ENCODE measurements at regions not wholly inside any gene's neighbourhood (a gene's known extent, or its start where the extent isn't known, plus 50 kb on each side); places are given as distances from the start of the nearest gene placed in this dataset.

DNA sequence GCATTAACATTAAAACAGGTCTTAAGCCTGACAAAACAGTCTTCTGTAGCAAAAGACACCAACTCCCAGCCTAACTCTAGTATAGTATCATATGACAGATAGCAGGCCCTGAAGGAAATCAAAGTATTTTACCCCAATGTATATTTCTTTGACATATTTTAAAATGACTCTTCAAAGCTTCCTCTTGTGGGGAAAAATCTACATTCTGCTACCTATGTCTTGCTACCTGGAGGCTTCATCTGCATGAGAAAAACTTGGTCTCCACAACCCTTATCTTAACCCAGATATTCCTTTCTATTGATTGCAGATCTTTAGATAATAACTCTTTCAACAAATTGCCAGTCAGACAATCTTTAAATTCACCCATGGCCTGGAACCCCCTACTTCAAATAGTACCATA, 1620.4 kb downstream of the PCDH7 start:
- no peak for DNase-seq (ENCODE audit: low read depth)

DNA sequence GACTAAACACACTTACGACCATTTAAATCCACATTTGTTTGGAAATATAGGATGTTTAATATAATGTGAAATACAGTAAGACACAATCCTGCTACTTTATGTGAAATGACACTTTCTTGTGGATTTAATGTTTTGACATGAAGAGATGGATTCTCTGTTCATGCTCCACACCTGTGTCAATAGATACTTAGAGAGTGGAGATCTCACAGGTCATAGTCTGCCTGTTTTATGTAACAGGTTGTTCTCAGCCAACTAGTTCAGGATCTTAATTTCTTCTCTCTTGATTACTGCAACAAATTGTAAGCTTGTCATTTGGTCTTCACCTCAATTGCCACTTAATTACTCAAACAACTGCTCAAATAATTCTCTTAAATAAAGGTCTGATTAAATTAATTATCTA, 1621.2 kb downstream of the PCDH7 start:
- DNase-seq (ENCODE audit: low read depth): no peak

DNA sequence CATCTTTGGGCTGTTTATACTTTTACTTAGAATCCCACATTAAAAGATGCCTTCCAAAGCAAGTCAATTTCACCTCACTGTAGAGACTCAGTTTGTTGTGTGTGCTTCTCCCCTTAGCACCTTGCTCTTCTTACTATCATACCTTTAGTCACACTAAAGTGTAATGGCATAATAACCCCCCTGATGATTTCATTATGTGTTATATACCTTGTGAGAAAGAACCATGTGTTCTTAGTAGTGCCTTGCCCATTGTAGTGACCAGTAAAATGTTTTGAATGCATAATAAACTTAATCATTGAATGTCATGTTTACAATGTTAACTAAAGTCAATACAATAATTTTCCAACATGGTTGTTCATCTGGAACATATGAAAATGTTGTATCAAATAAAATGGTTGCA, 1621.9 kb downstream of the PCDH7 start:
- DNase-seq (ENCODE audit: low read depth): no peak

DNA sequence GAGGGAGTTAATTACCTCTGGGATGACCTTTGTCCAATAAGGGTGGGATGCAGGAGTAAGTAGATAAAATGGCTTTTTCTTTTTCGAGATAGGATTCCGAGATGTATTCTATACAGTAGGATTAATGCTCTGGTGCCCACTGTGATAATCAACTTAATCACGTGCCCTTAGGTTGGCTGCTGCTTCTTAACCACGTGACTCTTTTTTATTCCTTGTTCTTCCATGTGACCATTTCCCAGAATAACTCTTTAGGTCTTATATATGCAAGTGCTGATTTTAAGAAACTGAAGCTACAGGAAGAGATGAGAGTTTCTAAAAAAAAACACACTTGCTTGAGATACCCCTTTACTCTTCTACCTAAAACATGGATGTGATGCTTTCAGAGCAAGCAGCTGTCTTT, 1628.9 kb downstream of the PCDH7 start:
- DNase-seq (ENCODE audit: low read depth): no peak

DNA sequence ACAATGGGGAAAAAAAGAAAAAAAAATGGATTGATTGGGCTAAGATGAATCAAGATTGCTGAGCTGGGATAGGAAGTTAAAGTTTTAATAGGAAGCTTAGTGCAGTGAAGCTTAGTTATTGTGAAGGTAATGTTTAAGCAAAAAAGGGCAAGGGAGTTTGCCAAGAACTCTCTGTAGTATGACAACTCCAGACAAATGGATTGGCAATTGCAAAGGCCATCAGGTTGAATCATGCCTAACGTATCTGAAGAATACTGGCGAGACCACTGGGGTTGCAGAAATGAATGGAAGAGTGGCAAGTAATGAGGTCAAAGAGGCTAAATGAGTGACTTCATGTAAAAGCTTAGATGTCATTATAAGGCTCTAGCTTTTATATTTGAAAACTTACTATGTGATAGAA, 1654.0 kb downstream of the PCDH7 start:
- DNase-seq (ENCODE audit: low read depth): no peak

DNA sequence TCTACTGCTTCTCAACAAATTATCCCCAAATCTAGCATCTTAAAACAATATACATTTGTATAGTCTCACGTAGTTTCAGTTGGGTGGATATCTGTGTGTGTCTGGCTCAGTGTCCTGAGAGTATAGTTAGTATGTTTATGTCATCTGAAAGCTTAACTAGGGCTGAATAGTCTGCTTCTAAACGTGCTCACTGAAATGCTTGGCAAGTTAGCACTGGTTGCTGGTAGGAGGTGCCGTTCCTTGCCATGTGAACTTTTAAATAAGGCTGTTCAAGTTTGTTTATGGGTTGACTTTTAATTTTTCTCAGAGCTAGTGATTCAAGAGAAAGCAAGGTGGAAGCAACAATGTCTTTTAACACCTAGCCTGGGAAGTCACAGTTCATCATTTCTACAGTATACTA, 1673.6 kb downstream of the PCDH7 start:
- no peak for DNase-seq (ENCODE audit: low read depth)

DNA sequence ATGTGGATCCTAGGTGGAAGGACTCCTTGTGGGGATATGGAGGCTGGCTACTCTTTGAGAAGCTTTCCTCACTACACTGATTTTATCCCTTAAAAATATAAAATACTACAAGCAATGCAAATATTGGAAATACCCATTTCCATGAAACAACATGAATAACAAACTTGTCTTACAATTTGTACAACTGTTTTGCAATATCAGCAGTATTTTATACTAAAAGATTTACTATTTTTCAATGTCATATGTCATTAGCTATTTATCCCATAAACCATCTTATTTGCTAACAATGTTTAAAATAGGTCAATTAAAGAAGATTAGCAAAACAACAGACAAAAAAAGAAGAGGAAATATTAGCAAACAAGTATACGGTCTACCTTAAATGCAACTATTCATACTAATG, 1674.1 kb downstream of the PCDH7 start:
- no peak for DNase-seq (ENCODE audit: low read depth)

DNA sequence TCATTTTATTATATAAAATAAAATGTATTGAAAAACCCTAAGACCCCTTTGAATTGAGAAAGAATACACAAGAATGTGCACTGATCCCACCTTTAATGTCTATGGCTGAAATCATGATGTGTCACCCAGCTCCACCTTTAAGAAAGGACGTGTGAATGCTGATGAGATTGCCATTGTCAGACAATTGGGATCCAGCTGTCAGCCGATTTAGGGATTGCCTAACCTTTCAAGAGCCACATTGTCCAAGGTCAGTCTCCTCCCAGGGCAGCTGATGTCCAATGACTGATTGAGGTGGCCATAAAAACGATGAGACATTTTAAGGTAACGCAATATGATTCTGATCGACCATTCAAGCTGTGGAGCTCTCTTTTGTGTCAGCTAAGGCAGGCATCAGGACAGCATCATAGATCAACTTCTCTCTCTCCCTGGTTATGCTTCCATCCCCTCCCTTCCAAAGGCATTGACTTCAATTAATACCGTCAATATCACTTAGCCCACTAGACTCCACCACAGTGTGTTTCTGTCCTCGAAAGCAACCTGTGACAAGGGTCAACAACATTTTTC, 1676.4 kb downstream of the PCDH7 start:
- no peak for DNase-seq (ENCODE audit: low read depth)

DNA sequence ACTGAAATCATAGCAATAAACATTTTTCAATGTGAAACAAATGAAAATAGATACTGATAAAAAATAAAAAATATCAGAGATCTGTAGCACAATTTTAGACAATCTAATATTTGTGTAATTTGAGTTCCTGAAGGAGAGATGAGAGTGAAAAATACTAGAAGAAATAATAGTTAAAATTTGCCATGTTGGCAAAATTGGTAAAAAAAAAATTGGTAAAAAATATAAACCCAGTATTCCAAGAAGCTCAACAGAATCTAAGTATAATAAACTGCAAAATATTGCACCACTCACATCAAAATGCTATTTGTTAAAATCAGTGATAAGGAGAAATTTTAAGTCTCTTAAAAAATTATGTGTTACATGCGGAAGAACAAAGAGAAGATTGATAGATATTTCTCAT, 1680.7 kb downstream of the PCDH7 start:
- no peak for DNase-seq (ENCODE audit: low read depth)

DNA sequence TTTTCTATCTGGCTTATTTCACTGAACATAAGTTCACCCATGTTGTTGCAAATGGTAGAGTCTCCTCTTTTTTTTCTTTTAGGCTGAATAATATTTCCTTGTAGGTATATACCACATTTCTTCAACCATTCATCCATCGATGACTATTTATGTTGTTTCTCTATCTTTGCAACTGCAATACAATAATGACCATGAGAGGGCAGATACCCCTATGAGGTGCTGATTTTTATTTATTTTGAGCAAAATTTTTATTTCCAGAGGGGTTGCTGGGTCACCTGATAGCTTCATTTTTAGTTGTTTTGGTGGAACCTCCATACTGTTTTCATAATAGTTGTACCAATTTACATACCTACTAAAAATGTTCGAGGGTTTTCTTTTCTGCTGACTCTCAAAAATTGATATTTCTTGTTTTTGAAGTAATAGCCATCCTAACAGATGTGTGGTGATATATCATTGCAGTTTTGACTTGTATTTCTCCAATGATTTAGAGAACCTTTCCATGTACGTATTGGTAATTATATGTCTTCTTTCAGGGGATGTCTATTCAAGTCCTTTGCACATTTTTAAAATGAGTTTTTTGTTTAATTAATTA, 1697.0 kb downstream of the PCDH7 start:
- DNase-seq (ENCODE audit: low read depth): no peak

DNA sequence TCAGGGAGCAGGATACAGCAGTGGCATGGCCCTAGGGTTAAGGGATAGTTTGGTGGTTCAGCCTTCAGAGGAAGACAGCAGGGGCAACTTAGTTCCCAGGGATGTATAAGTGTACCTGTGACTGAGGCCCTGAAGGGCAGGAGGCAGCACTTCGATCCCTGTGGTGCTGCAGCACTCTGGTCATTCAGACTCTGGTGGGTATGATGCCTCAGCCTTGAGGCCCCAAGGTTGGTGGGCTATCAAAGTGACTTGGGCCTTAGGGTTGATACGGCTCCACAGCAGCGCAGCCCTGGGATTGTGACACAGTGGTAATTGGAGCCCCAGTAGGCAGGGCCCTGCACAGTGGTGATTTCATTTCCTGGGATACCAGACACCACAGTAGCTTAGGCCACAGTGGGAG, 1703.1 kb downstream of the PCDH7 start:
- no peak for DNase-seq (ENCODE audit: low read depth)

DNA sequence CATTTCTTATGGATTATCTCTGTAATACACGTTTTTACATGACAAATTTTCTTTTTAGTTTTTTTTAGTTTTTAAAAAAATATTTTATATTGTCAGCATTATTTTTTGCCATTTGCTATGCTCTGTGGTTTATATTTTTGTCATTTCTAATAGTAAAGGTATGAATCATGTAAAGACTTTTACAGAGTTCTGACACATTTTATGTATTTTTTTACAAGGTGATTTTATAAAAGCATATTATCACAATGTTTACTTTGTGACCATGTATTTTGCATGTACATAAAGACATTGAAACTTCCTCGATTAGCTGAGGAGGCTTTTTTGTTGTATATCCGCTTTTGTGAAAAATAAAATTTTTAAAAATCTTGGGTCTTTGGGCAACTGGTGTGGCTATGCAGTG, 1705.1 kb downstream of the PCDH7 start:
- DNase-seq (ENCODE audit: low read depth): no peak

DNA sequence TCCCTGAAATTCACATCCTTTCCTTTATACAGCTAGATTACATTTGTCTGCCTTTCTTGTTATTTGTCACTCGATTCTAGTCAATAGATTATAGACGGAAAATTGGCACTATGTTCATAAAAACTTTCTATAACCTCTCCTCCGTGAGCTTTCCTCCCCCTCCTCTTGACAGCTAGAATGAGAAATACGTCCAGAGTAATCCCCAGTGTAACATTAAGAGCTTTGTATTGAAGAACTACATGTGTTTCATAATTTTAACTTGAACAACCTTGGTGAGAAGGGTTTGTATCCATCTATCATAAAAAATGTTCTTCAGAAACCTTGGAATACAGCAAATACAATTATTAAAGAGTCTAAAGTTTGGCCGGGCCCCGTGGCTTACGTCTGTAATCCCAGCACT, 1707.4 kb downstream of the PCDH7 start:
- DNase-seq (ENCODE audit: low read depth): no peak

DNA sequence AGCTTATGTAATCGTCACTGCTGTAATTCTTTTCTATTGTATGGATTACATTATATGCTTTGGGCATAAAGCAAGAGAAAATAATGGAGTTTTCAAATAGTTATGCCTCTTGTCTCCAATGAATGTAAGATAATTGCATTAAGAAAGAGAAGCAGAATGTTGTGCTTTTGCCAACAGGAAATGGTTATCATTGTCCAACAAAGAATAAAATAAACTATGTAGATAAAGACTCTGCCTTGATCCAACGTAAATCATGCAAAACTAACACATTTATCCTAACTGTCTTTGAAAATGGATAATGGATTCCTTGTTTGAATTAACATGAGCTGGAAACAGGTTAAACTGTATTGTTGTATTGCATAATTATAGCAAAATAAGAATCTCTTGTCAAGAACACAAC, 1709.0 kb downstream of the PCDH7 start:
- no peak for DNase-seq (ENCODE audit: low read depth)

DNA sequence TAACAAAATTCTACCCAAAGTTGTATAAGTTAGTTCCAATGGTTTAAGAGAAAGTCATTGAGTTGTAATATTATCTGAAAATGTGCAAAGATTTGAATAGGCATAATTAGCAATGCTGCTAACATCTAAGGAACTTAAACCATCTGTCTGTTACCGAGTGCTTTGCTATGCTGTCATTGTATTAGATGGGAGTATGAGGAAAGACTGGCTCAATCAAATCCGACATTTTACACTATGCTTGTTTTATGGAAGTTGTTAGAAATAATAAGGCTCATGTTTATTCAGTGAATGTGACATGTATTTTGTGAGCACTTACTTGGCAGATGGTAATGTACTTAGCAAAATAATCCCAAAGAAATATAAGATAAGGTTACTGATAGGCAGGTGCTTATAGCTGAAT, 1715.1 kb downstream of the PCDH7 start:
- DNase-seq (ENCODE audit: low read depth): no peak

DNA sequence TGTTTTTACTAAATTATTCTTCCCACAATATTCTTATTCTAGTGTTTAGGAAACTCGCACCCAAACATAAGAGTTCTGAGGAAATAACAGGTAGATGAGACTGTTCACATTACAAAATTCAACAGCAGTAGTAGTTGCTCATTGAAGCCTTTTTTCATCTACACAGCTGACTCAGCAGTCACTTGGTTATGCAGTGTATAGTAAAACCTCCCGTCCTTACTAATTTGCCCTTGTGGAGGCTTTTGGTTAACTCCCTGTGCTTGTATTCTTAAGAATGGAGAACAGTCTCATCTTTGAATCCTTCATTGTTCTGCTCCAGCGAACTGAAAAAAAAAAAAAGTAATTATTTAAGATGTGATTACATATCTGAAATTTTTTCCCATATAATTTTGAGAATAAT, 1716.6 kb downstream of the PCDH7 start:
- no peak for DNase-seq (ENCODE audit: low read depth)

DNA sequence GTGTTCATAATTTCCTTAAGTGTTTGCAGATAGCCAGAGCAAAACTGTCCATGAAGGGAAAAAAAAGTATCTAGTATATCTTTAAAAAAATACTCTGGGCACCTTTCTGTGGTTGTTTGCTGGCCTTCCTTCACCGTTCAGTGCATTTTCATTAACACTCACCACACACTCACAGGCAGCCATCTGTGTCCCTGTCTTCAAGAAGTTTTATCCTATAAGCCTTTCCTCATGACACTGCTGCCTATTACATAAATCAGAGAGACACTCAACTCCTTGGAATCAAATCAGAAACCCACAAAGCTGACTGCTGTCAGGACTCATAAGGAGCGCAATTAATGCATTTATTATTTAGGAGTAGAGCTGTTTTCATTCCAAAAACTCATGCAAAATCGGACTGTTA, 1720.2 kb downstream of the PCDH7 start:
- DNase-seq (ENCODE audit: low read depth): no peak

DNA sequence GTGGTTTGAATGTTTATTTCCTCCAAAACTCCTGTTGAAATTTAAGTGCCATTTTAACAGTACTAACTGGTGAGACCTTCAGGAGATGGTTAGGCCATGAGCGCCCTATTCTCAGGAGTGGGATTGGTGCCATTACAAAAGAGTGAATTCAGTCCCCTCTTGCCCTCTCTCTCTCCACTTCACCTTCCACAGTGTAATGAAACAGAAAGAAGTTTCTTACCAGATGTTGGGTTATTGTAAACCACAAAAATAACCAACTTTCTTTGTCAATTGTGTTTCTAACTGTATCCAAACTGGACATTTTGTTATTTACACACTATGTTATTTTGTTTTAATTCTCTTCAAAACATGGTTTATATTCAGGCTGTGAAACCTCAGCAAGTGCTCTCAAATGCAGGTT, 1734.3 kb downstream of the PCDH7 start:
- no peak for DNase-seq (ENCODE audit: low read depth)

DNA sequence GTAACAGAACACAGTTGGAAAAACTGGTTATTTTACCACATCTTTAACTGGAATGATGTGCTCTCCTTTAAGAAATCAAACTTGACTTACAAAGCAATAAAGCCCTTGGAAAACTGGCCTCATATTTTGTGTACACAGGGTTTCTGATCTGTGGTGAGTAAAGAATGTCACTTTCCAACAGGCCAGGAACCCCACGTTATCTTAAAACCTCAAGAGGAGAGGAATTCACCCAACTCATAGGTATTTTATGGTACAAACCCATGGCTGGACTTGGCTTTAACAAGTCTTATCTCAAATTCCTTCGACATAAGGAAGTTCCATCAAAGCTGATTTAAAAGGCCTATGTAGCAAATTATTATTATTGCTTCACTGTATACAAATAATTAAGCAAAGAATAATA, 1735.1 kb downstream of the PCDH7 start:
- DNase-seq (ENCODE audit: low read depth): no peak

DNA sequence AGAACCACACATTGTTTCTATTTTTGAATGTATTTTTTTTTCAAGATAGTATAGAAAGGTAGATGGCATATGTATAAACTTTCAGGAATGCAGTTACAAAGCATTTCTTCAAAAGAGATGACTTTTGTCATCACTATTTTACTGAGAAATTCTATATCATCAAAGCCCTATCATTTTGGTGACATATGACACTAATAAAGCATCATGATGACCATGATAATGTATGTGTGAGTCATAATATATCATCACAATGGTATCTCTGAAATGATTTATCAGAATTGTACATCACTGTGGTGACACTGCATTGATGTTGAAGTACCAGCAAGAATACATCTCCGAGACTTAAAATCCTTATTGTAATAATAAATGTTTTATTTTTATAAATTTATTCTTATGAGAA, 1740.8 kb downstream of the PCDH7 start:
- DNase-seq (ENCODE audit: low read depth): no peak

DNA sequence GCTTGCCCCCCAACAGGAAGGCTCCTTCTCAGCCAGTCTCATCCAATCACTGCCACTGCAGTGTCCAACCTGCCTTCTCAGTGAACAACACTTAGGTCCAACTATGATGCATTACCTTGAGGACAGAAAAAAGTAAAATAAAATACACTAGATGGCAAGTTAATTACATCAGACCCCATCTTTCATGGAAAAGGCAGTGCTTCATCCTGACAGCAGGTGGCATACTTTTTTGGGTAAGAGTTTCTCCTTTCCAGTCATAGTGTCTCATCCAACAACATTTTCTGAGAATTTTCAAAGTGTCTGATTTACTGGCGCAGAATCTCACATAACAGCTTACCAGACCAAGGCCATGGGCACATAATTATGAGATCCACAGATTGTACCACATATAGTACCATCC, 1742.8 kb downstream of the PCDH7 start:
- DNase-seq (ENCODE audit: low read depth): no peak

DNA sequence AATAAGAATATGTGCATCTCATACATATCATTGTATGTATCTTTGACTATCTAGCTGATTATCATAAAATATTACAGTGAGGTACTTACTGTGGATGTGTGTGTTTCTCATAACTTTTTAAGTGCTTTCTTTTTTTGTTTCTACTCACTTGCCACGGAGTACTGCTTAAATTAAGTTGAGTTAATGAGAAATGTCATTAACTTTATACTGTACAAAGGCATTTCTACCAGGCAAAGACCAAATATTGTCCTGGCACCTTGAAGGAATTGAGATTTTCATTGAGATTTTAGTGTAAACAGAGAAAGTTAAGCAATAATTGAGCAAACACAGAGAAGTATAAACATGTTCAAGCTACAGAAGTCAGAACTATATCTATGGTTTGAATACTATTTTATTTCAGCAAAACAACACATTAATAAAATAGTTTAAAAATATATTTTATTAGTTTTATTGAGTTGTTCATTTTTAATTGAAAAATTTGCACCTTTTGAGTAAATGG, 1750.0 kb downstream of the PCDH7 start:
- no peak for DNase-seq (ENCODE audit: low read depth)

DNA sequence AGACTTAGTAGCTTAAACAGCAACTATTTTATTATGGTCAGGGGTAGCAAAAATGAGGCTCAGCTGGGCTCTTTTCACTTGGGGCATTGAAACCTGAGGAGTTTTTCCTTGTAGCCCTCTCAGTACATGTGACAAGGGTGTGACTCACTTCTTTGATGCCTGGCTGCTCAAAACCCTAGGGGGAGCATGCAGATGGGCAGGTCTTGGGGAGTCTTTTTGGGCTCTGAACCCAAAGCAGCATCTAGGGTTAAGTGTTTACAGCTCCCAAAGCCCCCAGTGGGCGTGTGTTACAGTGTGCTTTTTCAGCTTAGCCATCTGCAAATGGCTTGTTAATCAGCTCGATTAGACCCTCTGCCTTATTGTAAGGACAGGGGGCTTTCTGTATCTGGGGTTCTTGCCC, 1752.7 kb downstream of the PCDH7 start:
- no peak for DNase-seq (ENCODE audit: low read depth)

DNA sequence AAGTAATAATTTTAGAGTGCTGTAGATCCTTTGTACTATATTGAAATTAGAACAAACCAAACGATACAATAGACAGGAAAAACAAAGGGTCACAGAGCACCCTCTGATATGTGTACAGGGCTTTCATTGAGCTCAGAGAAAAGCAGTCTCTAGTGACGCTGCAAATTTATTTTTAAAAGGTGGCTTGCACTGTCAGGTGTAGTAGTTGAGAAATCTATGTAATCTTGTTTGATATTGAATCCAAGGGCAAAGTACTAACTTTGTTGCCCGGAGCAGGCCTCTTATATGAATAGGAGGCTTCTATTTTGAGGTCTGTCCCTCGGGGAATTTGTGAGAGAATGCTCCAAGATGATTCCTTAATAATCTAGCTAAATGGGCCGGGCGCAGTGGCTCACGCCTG, 1755.5 kb downstream of the PCDH7 start:
- DNase-seq (ENCODE audit: low read depth): no peak
